ENCODE measurements at regions not wholly inside any gene's neighbourhood (a gene's known extent, or its start where the extent isn't known, plus 50 kb on each side); places are given as distances from the start of the nearest gene placed in this dataset.

DNA sequence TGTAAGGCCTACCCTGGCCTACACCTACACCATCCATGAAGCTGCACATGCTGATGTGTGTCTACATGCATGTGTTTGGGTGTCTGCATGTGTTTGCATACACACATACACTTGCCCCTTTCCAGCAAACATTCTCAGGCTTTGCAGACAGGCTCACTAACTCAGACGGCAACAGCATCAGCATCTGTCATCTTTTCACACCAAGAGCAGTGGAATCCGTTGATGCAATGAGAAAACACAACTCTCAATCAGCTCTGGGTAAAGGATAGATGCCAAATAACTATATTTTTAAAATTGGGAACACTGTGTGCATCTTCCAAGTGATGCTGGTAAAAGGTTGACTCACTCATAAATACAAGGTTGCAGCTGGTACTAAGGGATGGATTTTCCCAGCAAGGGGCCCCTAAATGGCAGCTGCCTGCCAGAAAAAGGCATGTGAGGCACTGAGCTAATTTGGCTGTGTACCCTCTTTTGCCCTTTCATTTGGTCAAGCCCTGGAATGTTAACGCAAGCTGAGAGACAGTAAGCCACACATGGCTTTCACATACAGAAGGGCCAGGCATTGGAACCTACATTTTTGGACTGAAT lies 296.3 kb upstream of the NPSR1 start:
- CTCF ChIA-PET = no interaction called here
- no peak overlapping the region for H3K27ac Mint-ChIP-seq (ENCODE audit: unreplicated experiment)
- BruUV-seq (replicated peaks) = no TSS peak
- intact Hi-C loops (cut with micrococcal nuclease; ENCODE audit: unreplicated experiment) = no loop called here
- H3K36me3 Mint-ChIP-seq (ENCODE audit: insufficient read depth, unreplicated experiment) = no peaks in the 10 kb centered on the region
- H3K4me1 Mint-ChIP-seq (ENCODE audit: low read depth, unreplicated experiment) = no peaks in the 10 kb centered on the region
- no peak for TF ChIP-seq CTCF (IDR thresholded peaks at IDR 0.05; ENCODE audit: unreplicated experiment)
- H3K9me3 Mint-ChIP-seq (ENCODE audit: low read depth, unreplicated experiment) = peaks cover 2% of the 10 kb centered on the region
- DNase-seq = no peak
- H3K4me3 Mint-ChIP-seq (ENCODE audit: low read depth, unreplicated experiment) = no peak overlapping the region
- H3K27me3 Mint-ChIP-seq (ENCODE audit: unreplicated experiment) = no peaks in the 10 kb centered on the region

- DNase-seq = no peak
- TF ChIP-seq CTCF (IDR thresholded peaks at IDR 0.05; ENCODE audit: unreplicated experiment) = no peak
- CTCF ChIA-PET = no interaction called here
- Mint-ChIP-seq H3K4me1 (ENCODE audit: low read depth, unreplicated experiment) (no peaks in the 10 kb centered on the region), H3K27me3 (ENCODE audit: unreplicated experiment) (no peaks in the 10 kb centered on the region), H3K4me3 (ENCODE audit: low read depth, unreplicated experiment) (no peak overlapping the region), H3K27ac (ENCODE audit: unreplicated experiment) (no peak overlapping the region), H3K36me3 (ENCODE audit: insufficient read depth, unreplicated experiment) (no peaks in the 10 kb centered on the region), H3K9me3 (ENCODE audit: low read depth, unreplicated experiment) (peaks cover 2% of the 10 kb centered on the region)
- intact Hi-C loops (cut with micrococcal nuclease; ENCODE audit: unreplicated experiment) = no loop called here
- BruUV-seq (replicated peaks) = no TSS peak
These were observed 295.4 kb upstream of the NPSR1 start for GRCh38 chr7:34362621-34363020.

GRCh38 chr7:34364130-34364529 lies 293.9 kb upstream of the NPSR1 start:
- no peak for TF ChIP-seq CTCF (IDR thresholded peaks at IDR 0.05; ENCODE audit: unreplicated experiment)
- H3K36me3 Mint-ChIP-seq (ENCODE audit: insufficient read depth, unreplicated experiment) = no peaks in the 10 kb centered on the region
- no peaks in the 10 kb centered on the region for H3K27me3 Mint-ChIP-seq (ENCODE audit: unreplicated experiment)
- no peak overlapping the region for H3K27ac Mint-ChIP-seq (ENCODE audit: unreplicated experiment)
- H3K4me3 Mint-ChIP-seq (ENCODE audit: low read depth, unreplicated experiment) = no peak overlapping the region
- intact Hi-C loops (cut with micrococcal nuclease; ENCODE audit: unreplicated experiment) = no loop called here
- CTCF ChIA-PET = interaction anchor here (0.6 to 1.0 kb wide), 2 partner anchors 23 to 44 kb away, joined by 3 to 9 read pairs; no protein-coding TSS in a partner anchor
- no TSS peak for BruUV-seq (replicated peaks)
- no peaks in the 10 kb centered on the region for H3K9me3 Mint-ChIP-seq (ENCODE audit: low read depth, unreplicated experiment)
- no peak for DNase-seq
- H3K4me1 Mint-ChIP-seq (ENCODE audit: low read depth, unreplicated experiment) = no peaks in the 10 kb centered on the region

GRCh38 chr7:34365011-34365410 lies 293.0 kb upstream of the NPSR1 start:
- TF ChIP-seq CTCF (IDR thresholded peaks at IDR 0.05; ENCODE audit: unreplicated experiment) = no peak
- Mint-ChIP-seq H3K9me3 (ENCODE audit: low read depth, unreplicated experiment) (no peaks in the 10 kb centered on the region), H3K36me3 (ENCODE audit: insufficient read depth, unreplicated experiment) (no peaks in the 10 kb centered on the region), H3K4me1 (ENCODE audit: low read depth, unreplicated experiment) (no peaks in the 10 kb centered on the region), H3K27ac (ENCODE audit: unreplicated experiment) (no peak overlapping the region), H3K27me3 (ENCODE audit: unreplicated experiment) (no peaks in the 10 kb centered on the region), H3K4me3 (ENCODE audit: low read depth, unreplicated experiment) (no peak overlapping the region)
- BruUV-seq (replicated peaks) = no TSS peak
- no peak for DNase-seq
- CTCF ChIA-PET = interaction anchor here (0.6 to 1.0 kb wide), 2 partner anchors 24 to 45 kb away, joined by 3 to 9 read pairs; no protein-coding TSS in a partner anchor
- intact Hi-C loops (cut with micrococcal nuclease; ENCODE audit: unreplicated experiment) = no loop called here

Data from Calu3 (cell line).